PC-3 (cell line): ENCODE measurements at regions not wholly inside any gene's neighbourhood (a gene's known extent, or its start where the extent isn't known, plus 50 kb on each side); places are given as distances from the start of the nearest gene placed in this dataset.

ENCODE experiments used
- CTCF ChIP-seq: fragments of 300-600 bp; sonication (generic); conservative IDR thresholded peaks from 2 replicates; pipeline ENCODE4 v1.5.1; 2017; ENCODE audit warnings: antibody characterized with exemption, low read depth, mild to moderate bottlenecking, low read length
- EZH2 ChIP-seq: fragments of 300-600 bp; sonication (generic); IDR thresholded peaks from one replicate; pipeline ENCODE4 v1.6.1; 2017; ENCODE audit warnings: antibody characterized with exemption, mild to moderate bottlenecking, low read length; ENCODE audit not compliant: unreplicated experiment

GRCh38 chr2:52264911-52265310 is 1233.0 kb upstream of the NRXN1 start:
- TF ChIP-seq CTCF (no peak), EZH2 (no peak)
